Dendritic cell treated with granulocyte-macrophage colony-stimulating factor and Interleukin-4, amounts not matched to agents 40 ng/mL and 50 ng/mL, for 4 days (primary cell): ENCODE measurements at regions not wholly inside any gene's neighbourhood (a gene's known extent, or its start where the extent isn't known, plus 50 kb on each side); places are given as distances from the start of the nearest gene placed in this dataset.

Source experiments
- H3K27ac Mint-ChIP-seq: one replicate; pipeline ENCODE4 v1.8.0; 2022; ENCODE audit warnings: mild to moderate bottlenecking, mixed read lengths
- H3K27me3 Mint-ChIP-seq: one replicate; pipeline ENCODE4 v1.8.0; 2022; ENCODE audit warnings: mild to moderate bottlenecking, mixed read lengths
- H3K36me3 Mint-ChIP-seq: one replicate; pipeline ENCODE4 v1.8.0; 2022; ENCODE audit warnings: low read depth, mixed read lengths
- H3K4me1 Mint-ChIP-seq: one replicate; pipeline ENCODE4 v1.8.0; 2022; ENCODE audit warnings: low read depth, mixed read lengths
- H3K4me3 Mint-ChIP-seq: one replicate; pipeline ENCODE4 v1.8.0; 2022; ENCODE audit warnings: mild to moderate bottlenecking, moderate library complexity, mixed read lengths
- H3K9me3 Mint-ChIP-seq: one replicate; pipeline ENCODE4 v1.8.0; 2022; ENCODE audit warnings: mixed read lengths
- intact Hi-C: fragments of 100-400 bp; cut with micrococcal nuclease; formaldehyde crosslinking; loops from one replicate; pipeline ENCODE4 v1.15.0; 2022

DNA sequence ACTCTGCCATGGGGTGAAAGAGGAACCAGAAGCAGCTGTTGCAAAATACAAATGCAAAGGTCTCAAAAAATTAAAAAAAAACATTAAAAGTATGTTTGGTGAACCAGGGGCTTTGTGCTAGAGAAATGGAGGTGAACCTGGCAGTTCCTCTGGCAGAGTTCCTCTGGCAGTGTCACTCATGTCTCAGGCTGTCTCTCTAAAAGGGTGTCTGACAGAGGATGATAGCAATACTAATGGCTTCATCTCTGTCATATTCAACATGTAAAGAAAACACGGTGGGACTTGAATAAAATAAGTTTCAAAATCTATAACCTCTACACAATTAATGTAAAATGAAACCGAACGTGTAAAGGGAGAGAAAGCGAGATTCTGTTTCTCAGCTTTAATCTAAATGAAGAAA lies 375.7 kb upstream of the VWC2 start:
- intact Hi-C loops, result no loop called here
- no peak overlapping the region for H3K4me3 Mint-ChIP-seq
- H3K4me1 Mint-ChIP-seq, result no peaks in the 10 kb centered on the region
- no peaks in the 10 kb centered on the region for H3K36me3 Mint-ChIP-seq
- H3K27ac Mint-ChIP-seq, result no peak overlapping the region
- H3K9me3 Mint-ChIP-seq, result no peaks in the 10 kb centered on the region
- no peaks in the 10 kb centered on the region for H3K27me3 Mint-ChIP-seq

DNA sequence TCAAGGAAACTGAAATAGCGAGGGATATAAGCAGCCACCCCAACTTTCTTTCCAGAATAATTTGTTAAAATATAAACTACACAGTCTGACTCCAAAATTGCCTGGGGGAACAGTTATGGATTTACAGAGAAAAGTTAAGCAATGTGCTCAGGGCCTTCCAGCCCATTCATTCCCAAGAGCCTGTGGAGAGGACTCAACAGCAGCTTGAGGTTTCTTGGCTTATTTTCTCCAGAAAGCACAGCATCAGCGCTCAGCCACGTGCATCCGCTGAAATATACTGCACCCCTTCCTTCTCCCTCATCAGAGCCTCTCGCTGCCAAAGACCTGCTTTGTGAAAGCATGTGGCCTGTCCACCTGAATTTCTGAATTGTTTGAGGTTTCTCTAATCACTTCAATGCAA lies 375.2 kb upstream of the VWC2 start:
- intact Hi-C loops, result no loop called here
- Mint-ChIP-seq H3K9me3 (no peaks in the 10 kb centered on the region), H3K27ac (no peak overlapping the region), H3K4me3 (no peak overlapping the region), H3K36me3 (no peaks in the 10 kb centered on the region), H3K27me3 (no peaks in the 10 kb centered on the region), H3K4me1 (no peaks in the 10 kb centered on the region)

DNA sequence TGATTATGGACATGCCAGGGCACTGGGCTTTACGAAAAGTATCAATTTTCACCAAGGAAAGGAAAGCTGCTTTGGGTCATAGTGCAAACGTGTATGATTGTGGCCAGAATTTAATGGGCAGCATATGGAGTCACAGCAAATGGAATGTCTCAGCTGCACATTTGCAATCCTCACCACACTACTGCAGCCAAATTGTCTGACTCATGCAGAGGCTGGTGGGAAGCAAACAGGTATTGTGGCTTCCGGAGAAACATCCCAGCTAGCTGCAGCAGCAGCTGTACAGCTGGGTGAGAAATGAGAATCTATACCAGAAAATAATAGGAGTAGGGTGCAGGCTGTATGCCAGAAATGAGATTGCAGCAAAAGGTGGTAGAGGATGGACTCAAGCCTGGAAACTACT lies 374.7 kb upstream of the VWC2 start:
- Mint-ChIP-seq H3K36me3 (no peaks in the 10 kb centered on the region), H3K9me3 (no peaks in the 10 kb centered on the region), H3K4me1 (no peaks in the 10 kb centered on the region), H3K27ac (no peak overlapping the region), H3K27me3 (no peaks in the 10 kb centered on the region), H3K4me3 (no peak overlapping the region)
- intact Hi-C loops, result no loop called here

DNA sequence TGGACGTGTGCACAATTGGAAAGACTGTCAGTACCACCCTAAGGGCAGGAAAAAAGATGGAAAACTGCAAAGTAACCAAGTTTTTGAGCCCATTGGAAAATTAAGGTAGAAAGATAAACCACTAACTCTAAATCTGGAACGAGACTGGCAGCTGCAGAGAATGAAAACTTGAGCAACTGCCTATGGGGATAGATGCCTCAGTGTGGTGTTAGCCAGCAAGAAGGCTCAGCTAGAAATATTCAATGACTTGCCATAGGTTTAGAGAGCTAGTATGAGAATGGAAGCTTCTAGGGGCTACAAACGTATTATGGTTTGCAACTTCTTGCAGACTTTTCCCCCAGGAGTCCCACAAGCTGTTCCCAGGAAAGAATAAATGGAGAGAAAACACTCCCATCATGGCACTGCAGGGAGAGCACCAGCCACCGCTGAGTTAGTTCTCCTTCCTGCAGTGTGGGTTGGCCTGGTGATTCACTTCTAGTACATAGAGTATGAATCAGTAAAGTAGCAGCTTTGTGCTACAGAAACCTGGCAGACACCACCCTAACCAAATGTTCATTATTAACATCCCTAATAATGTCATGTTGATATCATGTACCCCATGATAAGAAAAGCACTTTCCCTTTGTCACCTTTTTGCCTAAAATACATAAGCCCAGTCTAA lies 372.4 kb upstream of the VWC2 start:
- Mint-ChIP-seq H3K9me3 (no peaks in the 10 kb centered on the region), H3K36me3 (no peaks in the 10 kb centered on the region), H3K27ac (no peak overlapping the region), H3K4me1 (no peaks in the 10 kb centered on the region), H3K4me3 (no peak overlapping the region), H3K27me3 (no peaks in the 10 kb centered on the region)
- intact Hi-C loops, result no loop called here

DNA sequence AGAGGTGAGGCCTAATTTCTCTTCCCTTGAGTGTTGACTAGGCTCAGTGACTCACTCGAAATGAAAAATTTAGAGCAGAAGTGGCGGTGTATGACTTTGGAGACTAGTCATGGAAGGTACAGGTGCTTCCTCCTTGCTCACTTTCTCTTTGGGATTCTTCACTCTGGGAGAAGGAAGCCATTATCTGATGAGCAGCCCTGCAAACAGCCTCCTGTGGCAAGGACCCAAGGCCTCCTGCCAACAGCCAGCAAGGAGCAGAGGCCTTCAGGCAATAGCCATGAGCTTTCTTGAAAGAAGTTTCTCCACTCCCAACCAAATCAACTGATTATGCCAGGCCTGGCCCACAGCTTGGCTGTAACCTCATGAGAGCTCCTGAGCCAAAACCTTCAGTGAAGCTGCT lies 369.6 kb upstream of the VWC2 start:
- Mint-ChIP-seq H3K4me1 (no peaks in the 10 kb centered on the region), H3K4me3 (no peak overlapping the region), H3K27ac (no peak overlapping the region), H3K36me3 (no peaks in the 10 kb centered on the region), H3K27me3 (no peaks in the 10 kb centered on the region), H3K9me3 (peaks cover 6% of the 10 kb centered on the region)
- intact Hi-C loops, result no loop called here

DNA sequence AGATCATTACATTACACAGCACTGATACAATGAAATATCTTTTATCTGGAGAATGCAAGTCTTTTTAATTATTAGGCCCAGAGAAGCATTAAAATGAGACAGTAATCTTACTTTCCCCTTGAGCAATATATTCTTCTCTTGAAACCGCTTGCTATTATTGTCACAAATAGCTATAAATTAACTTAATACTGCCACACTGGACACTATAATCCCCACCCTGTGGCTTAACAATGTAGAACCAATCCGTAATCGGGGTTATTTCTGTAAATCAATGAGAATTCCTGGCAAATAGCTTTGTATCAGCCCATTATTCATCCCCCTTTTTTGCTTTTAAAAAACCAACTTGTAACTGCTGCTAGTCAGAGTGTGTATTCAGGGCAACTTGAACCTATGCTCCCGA lies 366.2 kb upstream of the VWC2 start:
- Mint-ChIP-seq H3K27ac (no peak overlapping the region), H3K27me3 (no peaks in the 10 kb centered on the region), H3K9me3 (peaks cover 14% of the 10 kb centered on the region), H3K36me3 (no peaks in the 10 kb centered on the region), H3K4me1 (no peaks in the 10 kb centered on the region), H3K4me3 (no peak overlapping the region)
- intact Hi-C loops, result no loop called here

DNA sequence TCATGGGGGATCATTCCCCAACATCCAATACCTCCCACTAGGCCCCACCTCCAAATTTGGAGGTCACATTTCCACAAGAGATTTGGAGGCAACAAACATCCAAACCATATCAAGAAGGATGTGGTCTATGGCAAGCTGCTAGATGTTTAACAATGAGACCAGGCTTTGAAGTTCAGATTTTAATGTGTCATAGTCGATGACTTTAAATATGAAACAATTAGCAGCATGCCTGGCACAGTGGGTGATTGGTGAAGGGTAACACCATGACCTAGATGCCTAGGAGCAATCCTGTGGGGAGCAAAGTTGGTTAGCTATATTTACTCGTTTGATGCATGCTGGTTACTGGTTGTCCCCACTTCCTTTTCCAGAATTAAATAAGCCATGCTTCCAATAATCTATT lies 356.4 kb upstream of the VWC2 start:
- Mint-ChIP-seq H3K36me3 (no peaks in the 10 kb centered on the region), H3K4me3 (no peak overlapping the region), H3K27me3 (no peaks in the 10 kb centered on the region), H3K4me1 (no peaks in the 10 kb centered on the region), H3K9me3 (peaks cover 9% of the 10 kb centered on the region), H3K27ac (no peak overlapping the region)
- intact Hi-C loops, result no loop called here

DNA sequence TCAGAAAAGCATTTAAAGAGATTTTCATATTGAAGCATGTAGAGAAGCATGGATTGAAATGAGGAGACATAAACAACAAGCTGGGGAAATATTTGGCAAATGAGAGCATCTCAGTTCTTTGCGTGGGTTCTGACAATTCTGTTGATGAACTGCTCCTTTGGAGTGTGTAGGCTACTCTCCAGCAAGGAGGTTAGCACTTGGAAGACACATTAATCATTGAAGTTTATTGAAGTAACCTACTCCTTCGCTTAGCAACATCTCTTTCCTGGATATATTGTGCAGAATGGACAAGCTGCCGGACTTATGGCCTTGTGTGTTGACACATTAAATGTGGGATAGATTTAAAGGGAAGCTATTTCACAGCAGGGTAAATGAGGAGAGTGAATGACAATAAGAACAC lies 354.5 kb upstream of the VWC2 start:
- no peaks in the 10 kb centered on the region for H3K36me3 Mint-ChIP-seq

DNA sequence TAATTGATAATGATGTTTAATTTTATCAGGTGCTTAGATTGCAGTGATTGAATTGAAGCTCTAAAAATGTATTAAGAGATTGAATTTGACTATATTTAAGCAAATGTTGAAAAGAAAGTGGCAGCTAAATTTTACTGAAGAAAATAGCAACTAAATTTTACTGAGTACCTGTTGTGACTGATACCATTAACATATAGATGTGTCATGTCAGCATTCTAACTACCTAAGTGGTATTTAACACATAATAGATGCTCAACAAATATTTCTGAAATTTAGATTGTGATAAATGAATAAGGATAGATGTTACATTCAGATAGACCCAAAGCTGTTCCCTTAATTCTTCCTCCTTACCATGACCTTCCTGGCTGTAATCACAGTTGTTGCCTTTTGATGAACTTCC lies 350.9 kb upstream of the VWC2 start:
- no peaks in the 10 kb centered on the region for H3K36me3 Mint-ChIP-seq
- no peak overlapping the region for H3K4me3 Mint-ChIP-seq
- no peak overlapping the region for H3K27ac Mint-ChIP-seq
- no peaks in the 10 kb centered on the region for H3K27me3 Mint-ChIP-seq
- H3K9me3 Mint-ChIP-seq, result no peaks in the 10 kb centered on the region
- intact Hi-C loops, result no loop called here
- H3K4me1 Mint-ChIP-seq, result no peaks in the 10 kb centered on the region

More for the DNA sequence above, 354.5 kb upstream of the VWC2 start:
- Mint-ChIP-seq H3K9me3 (peaks cover 8% of the 10 kb centered on the region), H3K4me3 (no peak overlapping the region), H3K27me3 (no peaks in the 10 kb centered on the region), H3K4me1 (no peaks in the 10 kb centered on the region), H3K27ac (no peak overlapping the region)
- intact Hi-C loops, result no loop called here

DNA sequence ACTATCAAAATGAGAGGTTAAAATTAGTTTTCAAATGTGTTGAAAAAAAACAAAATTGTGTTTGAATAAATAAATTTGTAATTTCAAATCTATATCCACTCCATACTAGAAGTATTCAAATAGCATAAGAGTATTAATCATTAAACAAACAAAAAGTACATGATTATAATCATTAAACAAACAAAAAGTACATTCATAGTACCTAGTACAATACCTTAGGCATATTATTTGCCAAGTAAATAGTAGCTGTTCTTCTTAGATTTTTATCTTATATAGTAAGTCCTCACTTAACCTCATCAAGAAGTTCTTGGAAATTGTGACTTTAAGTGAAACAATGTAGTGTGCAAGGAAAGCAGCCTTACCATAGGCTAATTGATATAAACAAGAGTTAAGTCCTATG lies 349.3 kb upstream of the VWC2 start:
- H3K4me1 Mint-ChIP-seq, result no peaks in the 10 kb centered on the region
- H3K9me3 Mint-ChIP-seq, result no peaks in the 10 kb centered on the region
- H3K27ac Mint-ChIP-seq, result no peak overlapping the region
- no peaks in the 10 kb centered on the region for H3K27me3 Mint-ChIP-seq
- H3K4me3 Mint-ChIP-seq, result no peak overlapping the region
- no peaks in the 10 kb centered on the region for H3K36me3 Mint-ChIP-seq
- intact Hi-C loops, result no loop called here

DNA sequence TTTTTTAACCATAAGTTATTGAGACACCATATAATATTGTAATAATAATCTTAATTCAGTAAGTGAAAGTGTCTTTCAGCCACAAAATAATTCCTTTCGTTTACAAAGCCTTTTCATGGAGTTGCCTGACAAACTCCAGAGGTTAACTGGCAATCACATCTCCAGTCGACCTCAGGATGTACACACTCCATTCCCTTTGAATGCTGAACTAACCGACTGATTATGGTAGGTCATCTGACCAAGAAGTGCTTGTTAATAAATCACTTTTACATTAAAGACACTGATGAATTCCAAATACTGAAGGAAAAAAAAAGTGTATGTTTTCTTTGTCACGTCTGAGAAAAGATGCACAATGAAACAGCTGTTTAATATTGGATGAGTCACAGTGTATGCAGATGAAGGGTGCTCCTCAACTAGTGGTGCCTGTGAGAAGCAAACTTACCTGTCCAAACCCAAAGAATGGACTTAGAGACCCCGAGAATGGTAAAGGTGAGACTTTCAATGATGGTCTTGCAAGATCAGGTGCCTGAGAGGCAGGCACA lies 348.1 kb upstream of the VWC2 start:
- Mint-ChIP-seq H3K36me3 (no peaks in the 10 kb centered on the region), H3K4me1 (no peaks in the 10 kb centered on the region), H3K4me3 (no peak overlapping the region), H3K27me3 (no peaks in the 10 kb centered on the region), H3K9me3 (no peaks in the 10 kb centered on the region), H3K27ac (no peak overlapping the region)
- intact Hi-C loops, result no loop called here

DNA sequence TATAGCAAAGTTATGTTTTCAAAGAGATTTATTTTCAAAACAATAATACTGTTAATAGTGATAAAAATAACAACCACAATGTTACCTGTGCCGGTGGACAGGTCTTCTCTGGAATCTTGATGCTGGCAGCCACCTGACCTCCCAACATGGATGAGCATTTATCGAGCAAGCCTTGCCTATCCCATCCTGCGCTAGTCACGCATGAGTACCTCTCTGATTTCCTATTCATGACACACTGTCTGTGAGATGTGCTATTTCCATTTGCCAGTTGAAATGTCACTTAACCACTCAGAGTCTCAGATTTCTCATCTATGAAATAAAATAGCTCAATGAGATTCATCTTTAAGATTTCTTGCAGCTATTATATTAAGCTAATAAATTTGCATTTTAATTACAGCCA lies 341.2 kb upstream of the VWC2 start:
- Mint-ChIP-seq H3K4me3 (no peak overlapping the region), H3K36me3 (no peaks in the 10 kb centered on the region), H3K27ac (no peak overlapping the region), H3K27me3 (no peaks in the 10 kb centered on the region), H3K4me1 (no peaks in the 10 kb centered on the region), H3K9me3 (no peaks in the 10 kb centered on the region)
- intact Hi-C loops, result no loop called here

DNA sequence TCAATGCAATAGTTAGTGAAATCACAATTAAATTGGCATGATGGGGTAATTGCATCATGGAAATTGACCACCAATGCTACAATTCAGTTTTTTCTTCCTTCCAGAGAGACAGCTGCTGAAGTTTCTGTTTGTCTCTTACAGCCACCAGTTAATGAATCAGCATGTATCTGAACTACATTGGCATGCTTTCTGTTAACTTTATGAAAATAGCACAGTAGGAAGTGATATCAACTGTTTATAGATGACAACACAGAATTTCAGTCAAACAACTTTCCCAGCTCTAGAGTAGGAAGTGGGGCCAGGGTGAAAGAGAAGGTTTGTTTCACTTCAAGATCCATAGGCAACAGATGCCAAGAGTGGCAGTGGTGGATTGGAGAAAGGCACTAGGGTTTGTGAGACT lies 339.6 kb upstream of the VWC2 start:
- no peaks in the 10 kb centered on the region for H3K9me3 Mint-ChIP-seq
- no peaks in the 10 kb centered on the region for H3K36me3 Mint-ChIP-seq
- intact Hi-C loops, result no loop called here
- H3K4me3 Mint-ChIP-seq, result no peak overlapping the region
- H3K27me3 Mint-ChIP-seq, result no peaks in the 10 kb centered on the region
- no peaks in the 10 kb centered on the region for H3K4me1 Mint-ChIP-seq
- no peak overlapping the region for H3K27ac Mint-ChIP-seq

DNA sequence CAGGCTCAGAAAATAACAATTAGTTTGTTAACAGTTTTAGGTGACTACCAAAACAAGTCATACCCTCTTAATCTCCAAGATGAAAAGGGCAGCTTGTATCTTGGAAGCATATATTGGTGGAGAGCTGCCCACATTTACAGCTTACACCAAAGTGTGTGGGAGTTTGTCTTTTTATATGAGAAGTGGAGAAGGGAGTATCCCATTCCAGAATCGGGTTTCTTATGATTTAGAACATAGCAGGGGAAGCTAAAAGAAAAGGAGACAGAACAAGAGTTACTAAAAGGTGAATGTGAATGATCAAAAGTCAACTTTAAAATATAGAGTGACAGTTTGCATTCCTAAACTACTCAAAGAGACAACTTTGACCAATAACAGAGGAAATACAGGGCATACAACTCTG lies 338.6 kb upstream of the VWC2 start:
- H3K36me3 Mint-ChIP-seq, result no peaks in the 10 kb centered on the region
- intact Hi-C loops, result no loop called here
- H3K4me1 Mint-ChIP-seq, result no peaks in the 10 kb centered on the region
- H3K4me3 Mint-ChIP-seq, result no peak overlapping the region
- no peak overlapping the region for H3K27ac Mint-ChIP-seq
- H3K27me3 Mint-ChIP-seq, result no peaks in the 10 kb centered on the region
- no peaks in the 10 kb centered on the region for H3K9me3 Mint-ChIP-seq

DNA sequence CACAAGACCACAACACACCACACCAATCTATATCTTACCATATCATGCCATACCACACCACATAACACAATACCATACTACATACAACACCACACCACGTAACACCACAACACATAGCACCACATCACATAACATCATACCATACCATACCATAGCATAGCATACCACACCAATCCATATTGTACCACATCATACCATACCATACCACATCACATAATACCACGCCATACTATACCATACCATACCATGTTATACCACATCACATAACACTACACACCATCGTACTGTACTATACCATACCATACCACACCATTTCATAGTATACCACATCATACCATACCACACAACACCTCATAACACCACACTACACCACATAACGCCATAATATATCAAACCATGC lies 335.2 kb upstream of the VWC2 start:
- Mint-ChIP-seq H3K27me3 (no peaks in the 10 kb centered on the region), H3K4me1 (no peaks in the 10 kb centered on the region), H3K4me3 (no peak overlapping the region), H3K36me3 (no peaks in the 10 kb centered on the region), H3K27ac (no peak overlapping the region), H3K9me3 (no peaks in the 10 kb centered on the region)
- intact Hi-C loops, result no loop called here
